Limb (tissue), 2 donors: ENCODE measurements at regions not wholly inside any gene's neighbourhood (a gene's known extent, or its start where the extent isn't known, plus 50 kb on each side); places are given as distances from the start of the nearest gene placed in this dataset.
"Not testable (repeated sequence)": the region's sequence is repeated elsewhere in the genome, so short reads cannot be mapped to it uniquely, and the experiment has no call there.

Experiments
- DNase-seq, 2 donors: peaks; one replicate each; pipeline ENCODE4 v3.0.0-alpha.2; 2016; ENCODE audit errors: extremely low spot score in 2 of 2

DNA sequence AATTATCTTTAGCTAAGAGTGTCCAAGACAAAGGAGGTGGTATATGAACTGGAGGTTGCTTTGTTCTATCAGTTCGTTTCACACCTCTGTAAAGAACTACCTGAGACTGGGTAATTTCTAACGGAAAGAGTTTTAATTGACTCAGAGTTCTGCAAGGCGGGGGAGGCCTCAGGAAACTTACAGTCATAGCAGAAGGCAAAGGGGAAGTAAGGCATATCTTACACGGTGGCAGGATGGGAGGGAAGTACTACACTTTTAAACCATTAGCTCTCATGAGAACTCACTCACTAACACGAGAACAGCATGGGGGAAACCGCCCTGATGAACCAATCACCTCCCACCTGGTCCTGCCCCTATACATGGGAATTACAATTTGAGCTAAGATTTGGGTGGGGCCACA is 1202.3 kb upstream of the LRRTM3 start:
- DNase-seq = no peak

DNA sequence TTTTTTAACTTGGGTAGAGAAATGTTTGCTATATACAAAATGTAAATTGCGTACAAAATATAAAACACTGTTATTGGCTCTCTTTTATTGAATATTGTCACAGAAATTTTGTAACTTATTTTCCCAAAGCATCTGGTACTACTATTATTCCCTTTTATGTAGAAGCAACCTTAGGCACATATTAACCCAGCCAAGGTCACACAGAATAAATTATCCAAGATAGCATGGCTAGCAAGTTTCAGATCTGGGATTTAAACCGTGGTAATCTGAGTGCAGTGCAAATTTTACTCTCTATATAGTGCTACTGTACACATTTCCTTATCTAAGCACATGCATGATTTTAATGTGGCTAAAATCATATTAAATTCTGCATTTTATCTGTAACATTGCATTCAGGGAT is 1190.5 kb upstream of the LRRTM3 start:
- DNase-seq = no peak

GRCh38 chr10:65742906-65743305 is 1182.9 kb upstream of the LRRTM3 start:
- DNase-seq = no peak

DNA sequence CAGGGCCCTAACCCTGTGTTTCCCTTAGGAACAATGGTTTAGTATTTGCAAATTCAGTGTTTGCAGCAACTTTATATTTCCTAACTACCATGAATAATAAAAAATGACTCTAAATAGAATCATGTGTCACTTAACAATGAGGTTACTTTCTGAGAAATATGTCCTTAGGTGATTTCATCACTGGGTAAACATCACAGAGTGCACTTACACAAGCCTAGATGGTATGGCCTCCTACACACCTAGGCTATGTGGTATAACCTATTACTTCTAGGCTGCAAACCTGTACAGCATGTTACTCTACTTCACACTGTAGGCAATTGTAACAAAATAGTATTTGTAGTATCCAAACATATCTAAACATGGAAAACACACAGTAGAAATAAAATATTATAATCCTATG is 1174.6 kb upstream of the LRRTM3 start:
- DNase-seq = no peak

DNA sequence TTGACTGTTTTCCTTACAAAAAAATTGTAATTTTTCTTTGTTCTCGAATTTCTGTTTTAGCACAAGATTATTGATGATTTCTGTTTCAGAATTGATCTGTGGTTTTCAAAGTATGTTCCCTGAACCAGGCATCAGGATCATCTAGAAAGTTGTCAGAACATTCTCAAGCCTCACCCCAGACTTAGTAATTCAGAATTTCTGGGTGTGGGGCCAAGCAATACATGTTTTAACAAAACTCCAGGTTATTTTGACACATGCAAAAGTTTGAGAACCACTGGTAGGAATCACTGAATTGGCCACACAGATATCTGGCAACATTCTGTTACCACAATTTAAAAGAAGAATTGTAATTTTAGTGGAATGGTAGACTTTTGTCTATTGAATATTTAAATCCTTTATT is 1173.9 kb upstream of the LRRTM3 start:
- DNase-seq = no peak

GRCh38 chr10:65753532-65753931 is 1172.3 kb upstream of the LRRTM3 start:
- no peak for DNase-seq

GRCh38 chr10:65754112-65754511 is 1171.7 kb upstream of the LRRTM3 start:
- DNase-seq = no peak

- DNase-seq = no peak
Measured at GRCh38 chr10:65762311-65762710, 1163.5 kb upstream of the LRRTM3 start.

DNA sequence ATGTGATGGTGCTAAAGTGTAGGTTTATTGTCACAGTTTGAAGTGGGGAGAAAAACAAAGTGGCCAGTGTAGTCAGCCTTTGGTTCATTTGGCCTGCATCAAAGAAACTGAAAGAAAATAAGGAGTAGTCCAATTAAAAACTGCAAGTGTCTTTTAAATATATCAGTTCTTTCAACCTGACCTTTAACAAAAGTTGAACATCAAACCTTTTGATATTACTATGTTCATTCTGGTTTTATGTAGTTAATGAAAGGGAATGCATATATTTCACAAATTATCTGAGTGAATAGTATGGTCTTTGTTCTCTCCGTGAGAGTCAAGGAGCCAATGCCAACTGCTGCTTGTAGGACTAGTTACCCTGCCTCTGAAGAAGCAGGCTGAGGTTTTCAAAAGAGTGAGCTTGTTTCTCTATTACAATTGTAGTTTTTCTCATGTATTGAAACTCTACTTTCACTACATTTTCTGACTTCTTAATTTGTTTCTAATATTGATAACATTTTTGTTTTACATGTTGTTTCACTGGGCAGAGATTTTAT is 1160.8 kb upstream of the LRRTM3 start:
- DNase-seq = no peak

DNA sequence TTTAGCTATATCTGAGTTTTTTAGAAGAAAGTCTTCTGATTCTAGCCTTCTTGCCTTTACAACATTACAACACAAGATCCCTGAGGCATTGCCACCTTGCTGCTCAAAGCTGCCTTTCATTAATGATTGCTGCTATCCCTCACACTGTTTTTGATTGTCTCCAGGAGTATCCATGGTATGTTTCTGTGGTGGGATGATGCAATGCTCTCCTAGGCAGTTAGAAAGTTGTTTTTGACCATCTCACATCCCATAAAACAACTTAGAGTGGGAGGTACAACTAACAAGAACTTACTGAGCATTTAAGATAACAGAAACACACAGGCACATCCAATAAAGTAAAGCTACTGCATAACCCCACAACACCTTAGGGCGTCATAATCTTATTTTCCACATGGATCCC is 1156.0 kb upstream of the LRRTM3 start:
- no peak for DNase-seq

GRCh38 chr10:65778753-65779152 is 1147.1 kb upstream of the LRRTM3 start:
- DNase-seq = no peak

DNA sequence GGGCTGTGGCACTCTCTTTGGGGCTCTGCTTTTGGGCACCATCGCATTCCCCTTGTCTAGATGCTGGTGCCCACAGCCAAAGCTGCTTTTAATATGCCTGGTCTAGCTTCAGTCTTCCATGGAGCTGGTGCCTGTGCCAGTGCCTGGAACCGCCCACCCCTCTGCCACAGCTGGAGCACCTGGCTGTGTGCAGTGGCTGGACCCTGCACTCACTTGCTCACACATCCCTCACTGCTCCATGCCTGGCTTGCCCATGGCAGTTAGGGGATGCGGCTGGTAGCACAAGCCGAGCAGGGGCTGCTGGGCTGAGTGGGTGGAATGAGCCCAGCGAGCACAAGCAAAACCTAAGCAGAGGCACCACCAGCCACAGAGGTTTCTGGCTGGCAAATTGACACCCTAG is 1145.9 kb upstream of the LRRTM3 start:
- DNase-seq = no peak

DNA sequence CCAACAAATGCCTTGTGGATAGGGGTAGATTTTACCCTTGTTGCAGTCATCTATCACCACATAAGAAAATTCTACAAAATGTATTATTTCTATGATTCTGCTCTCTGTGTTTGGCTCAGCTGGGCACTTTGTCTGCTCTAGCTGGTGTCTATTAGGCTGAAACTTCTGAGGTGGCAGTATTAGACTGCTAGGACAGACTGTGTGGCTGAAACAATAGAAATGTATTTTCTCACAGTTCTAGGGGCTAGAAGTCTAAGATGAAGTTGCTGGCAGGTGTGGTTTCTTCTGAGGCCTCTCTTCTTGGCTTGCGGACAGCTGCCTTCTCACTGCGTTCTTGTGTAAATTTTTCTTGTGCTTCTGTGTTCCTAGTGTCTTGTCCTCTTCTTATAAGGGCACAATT is 1139.6 kb upstream of the LRRTM3 start:
- no peak for DNase-seq

DNA sequence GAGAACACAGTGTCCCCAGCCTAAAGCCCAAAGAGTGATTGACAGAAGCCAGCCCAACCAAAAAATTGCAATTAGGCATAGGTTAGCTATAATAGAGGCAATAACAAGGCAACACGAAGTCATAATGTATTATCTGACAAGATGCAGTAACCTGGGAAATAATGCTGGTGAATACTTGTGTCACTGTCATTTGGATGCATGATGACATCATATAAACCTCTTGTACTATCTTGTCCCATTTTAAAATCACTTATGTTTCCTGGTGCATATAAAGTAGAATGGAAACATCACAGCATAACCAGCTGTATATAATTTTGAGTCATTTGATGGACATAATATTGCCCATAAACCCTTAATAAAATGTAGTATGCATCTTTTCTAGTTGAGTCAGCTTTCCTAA is 1138.3 kb upstream of the LRRTM3 start:
- DNase-seq = no peak

GRCh38 chr10:65788271-65788670 is 1137.6 kb upstream of the LRRTM3 start:
- no peak for DNase-seq

- DNase-seq = no peak
Measured at GRCh38 chr10:65791979-65792378, 1133.9 kb upstream of the LRRTM3 start.

DNA sequence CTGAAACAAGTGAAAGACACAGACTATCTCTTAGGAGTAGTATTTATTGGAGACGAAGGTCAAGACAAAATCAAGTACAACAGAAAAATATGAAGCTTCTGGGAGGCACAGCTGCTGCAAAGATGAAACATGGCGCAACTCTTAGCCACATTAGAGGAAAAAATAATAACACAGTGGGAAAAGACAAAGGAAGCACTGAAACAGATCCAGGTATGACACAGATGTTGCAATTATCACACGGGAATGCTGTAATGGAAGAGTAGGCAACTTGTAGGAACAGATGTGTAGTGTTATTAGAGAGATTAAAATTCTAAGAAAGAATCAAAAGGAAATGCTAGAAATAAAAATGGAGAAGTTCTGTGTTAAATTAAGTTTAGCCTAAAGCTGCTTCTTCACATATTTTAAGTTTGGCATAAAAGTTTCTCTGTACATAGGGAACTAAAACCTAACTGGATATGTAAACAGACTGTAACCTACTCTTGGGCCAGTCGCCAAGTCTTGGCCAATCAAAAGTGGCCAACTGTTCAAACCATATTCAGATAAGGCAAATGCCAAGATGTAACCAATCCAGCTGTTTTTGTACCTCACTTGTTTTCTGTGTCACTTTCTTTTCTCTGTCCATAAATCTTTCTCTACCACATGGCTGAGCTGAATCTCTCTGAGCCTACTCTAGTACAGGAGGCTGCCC is 1132.0 kb upstream of the LRRTM3 start:
- no peak for DNase-seq

- not testable (repeated sequence) for DNase-seq
Measured at GRCh38 chr10:65794861-65795260, 1131.0 kb upstream of the LRRTM3 start.

DNA sequence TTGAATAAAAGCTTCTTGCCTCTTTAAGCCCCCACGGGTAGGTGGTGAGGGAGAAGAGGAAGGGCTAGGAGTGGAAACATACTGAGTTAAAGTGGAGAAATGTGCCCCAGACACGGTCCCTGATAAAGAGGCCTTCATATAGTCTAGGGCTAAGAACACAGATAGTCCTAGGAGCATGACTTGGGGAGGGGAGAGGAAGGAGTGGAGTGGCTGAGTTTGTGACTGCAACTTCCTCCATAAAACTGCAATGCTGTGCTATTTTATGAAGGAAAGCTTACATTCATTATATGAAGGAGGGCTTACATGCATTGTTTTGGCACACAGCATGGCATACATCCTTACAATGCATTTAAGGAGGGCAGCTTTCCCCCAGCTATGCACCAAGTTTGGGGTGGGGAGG is 1129.4 kb upstream of the LRRTM3 start:
- DNase-seq = no peak

- no peak for DNase-seq
Measured at GRCh38 chr10:65798133-65798532, 1127.7 kb upstream of the LRRTM3 start.

DNA sequence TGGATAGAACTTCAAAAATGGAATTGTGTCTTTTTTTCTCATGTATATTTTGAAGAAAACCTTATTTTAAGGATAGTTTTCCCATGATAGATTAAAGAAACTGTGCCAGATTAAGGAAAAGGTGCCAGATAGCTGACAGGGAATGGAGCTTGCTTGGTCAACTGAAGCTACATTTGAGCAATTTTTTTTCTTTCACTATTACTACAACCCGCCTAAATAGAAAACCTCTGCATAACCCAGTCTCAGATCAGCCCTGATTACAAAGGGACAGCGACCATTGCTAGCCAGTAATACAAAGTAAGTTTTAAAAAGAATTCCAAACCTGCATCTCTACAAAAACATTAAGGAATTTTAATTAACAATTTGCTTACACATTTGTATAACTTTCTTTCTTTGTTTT is 1123.4 kb upstream of the LRRTM3 start:
- no peak for DNase-seq

GRCh38 chr10:65805511-65805910 is 1120.3 kb upstream of the LRRTM3 start:
- no peak for DNase-seq

DNA sequence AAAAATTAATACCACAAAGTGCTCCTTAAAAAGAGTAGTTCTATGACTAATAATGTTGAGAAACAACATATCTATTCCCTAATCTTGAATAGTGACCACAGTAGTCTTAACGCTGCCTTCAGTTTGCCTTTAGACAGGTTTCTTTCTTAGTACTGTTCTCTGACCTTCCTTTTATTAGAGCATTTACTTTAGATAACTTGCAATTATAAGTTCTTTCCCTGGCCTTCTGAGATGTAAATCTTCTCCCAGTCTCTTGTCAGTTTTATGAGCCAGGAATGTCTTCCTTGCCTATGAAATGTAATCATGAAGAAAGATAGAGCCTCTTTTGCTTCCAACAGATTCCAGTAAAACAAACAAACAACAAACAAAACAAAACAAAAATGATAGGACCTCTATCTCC is 1119.8 kb upstream of the LRRTM3 start:
- DNase-seq = no peak
